Ascending aorta (tissue), 2 donors: ENCODE measurements at regions not wholly inside any gene's neighbourhood (a gene's known extent, or its start where the extent isn't known, plus 50 kb on each side); places are given as distances from the start of the nearest gene placed in this dataset.

ENCODE experiments used
- DNase-seq, 2 donors: peaks; one replicate each; pipeline ENCODE4 v3.0.0-alpha.2; 2019; ENCODE audit warnings: low spot score in 2 of 2
- H3K27ac ChIP-seq, 2 donors: fragments of 200-600 bp; sonication (generic); one replicate each; pipeline ENCODE4 v1.5.1; 2016 to 2017; ENCODE audit warnings: mild to moderate bottlenecking in 1 of 2
- H3K27me3 ChIP-seq: fragments of 200-600 bp; sonication (generic); one replicate; pipeline ENCODE4 v1.5.1; 2017
- H3K36me3 ChIP-seq, 2 donors: fragments of 200-600 bp; sonication (generic); one replicate each; pipeline ENCODE4 v1.5.1; 2016
- H3K4me1 ChIP-seq, 2 donors: fragments of 200-600 bp; sonication (generic); one replicate each; pipeline ENCODE4 v1.5.1; 2016 to 2017; ENCODE audit warnings: mild to moderate bottlenecking in 1 of 2
- H3K4me3 ChIP-seq, 2 donors: fragments of 200-600 bp; sonication (generic); one replicate each; pipeline ENCODE4 v1.5.1; 2016 to 2017; ENCODE audit warnings: mild to moderate bottlenecking in 1 of 2
- H3K9me3 ChIP-seq, 2 donors: fragments of 200-600 bp; sonication (generic); one replicate each; pipeline ENCODE4 v1.5.1; 2016
- CTCF ChIP-seq, 3 experiments: fragments of 200-600 bp in 2 of 3; fragments of 450-650 bp in 1 of 3; sonication (generic) in 2 of 3; IDR thresholded peaks; one replicate each; pipeline ENCODE4 v1.5.1; 2016 to 2019; ENCODE audit warnings: antibody characterized with exemption in 3 of 3, mild to moderate bottlenecking in 1 of 3, moderate library complexity in 1 of 3
- intact Hi-C: fragments of 100-400 bp; cut with DNase I; formaldehyde crosslinking; loops from one replicate; pipeline ENCODE4 v1.15.1; 2023

GRCh38 chr20:7392542-7393206 lies 547.6 kb downstream of the HAO1 start:
- DNase-seq, result no peak
- Histone ChIP-seq H3K9me3 (no peaks in the 10 kb centered on the region), H3K4me1 (no peaks in the 10 kb centered on the region), H3K27ac (no peak overlapping the region), H3K4me3 (no peak overlapping the region), H3K27me3 (no peaks in the 10 kb centered on the region), H3K36me3 (no peaks in the 10 kb centered on the region)
- no peak for TF ChIP-seq CTCF (IDR thresholded peaks at IDR 0.05)
- intact Hi-C loops, result no loop called here

- DNase-seq, result no peak
- Histone ChIP-seq H3K36me3 (no peaks in the 10 kb centered on the region), H3K4me3 (no peak overlapping the region), H3K4me1 (no peaks in the 10 kb centered on the region), H3K9me3 (no peaks in the 10 kb centered on the region), H3K27me3 (no peaks in the 10 kb centered on the region), H3K27ac (no peak overlapping the region)
- no peak for TF ChIP-seq CTCF (IDR thresholded peaks at IDR 0.05)
- intact Hi-C loops, result no loop called here
Measured at GRCh38 chr20:7399114-7399513, 541.1 kb downstream of the HAO1 start.

GRCh38 chr20:7399575-7399974 lies 540.7 kb downstream of the HAO1 start:
- TF ChIP-seq CTCF (IDR thresholded peaks at IDR 0.05), result no peak
- Histone ChIP-seq H3K27me3 (no peaks in the 10 kb centered on the region), H3K27ac (no peak overlapping the region), H3K4me3 (no peak overlapping the region), H3K36me3 (no peaks in the 10 kb centered on the region), H3K9me3 (no peaks in the 10 kb centered on the region), H3K4me1 (no peaks in the 10 kb centered on the region)
- DNase-seq, result no peak
- intact Hi-C loops, result no loop called here

- intact Hi-C loops, result no loop called here
- DNase-seq, result no peak
- Histone ChIP-seq H3K27me3 (no peaks in the 10 kb centered on the region), H3K4me3 (no peak overlapping the region), H3K9me3 (no peaks in the 10 kb centered on the region), H3K27ac (no peak overlapping the region), H3K36me3 (no peaks in the 10 kb centered on the region), H3K4me1 (no peaks in the 10 kb centered on the region)
- TF ChIP-seq CTCF (IDR thresholded peaks at IDR 0.05), result no peak
Measured at GRCh38 chr20:7406671-7407070, 533.6 kb downstream of the HAO1 start.

- no peak for DNase-seq
- intact Hi-C loops, result no loop called here
- no peak overlapping the region for H3K27ac ChIP-seq
Measured at GRCh38 chr20:7410150-7410549, 530.1 kb downstream of the HAO1 start.

More at GRCh38 chr20:7410150-7410549, 530.1 kb downstream of the HAO1 start:
- H3K36me3 ChIP-seq, result no peaks in the 10 kb centered on the region
- TF ChIP-seq CTCF (IDR thresholded peaks at IDR 0.05), result no peak
- H3K9me3 ChIP-seq, result no peaks in the 10 kb centered on the region
- H3K27me3 ChIP-seq, result no peaks in the 10 kb centered on the region
- no peaks in the 10 kb centered on the region for H3K4me1 ChIP-seq
- no peak overlapping the region for H3K4me3 ChIP-seq
